ENCODE measurements at regions not wholly inside any gene's neighbourhood (a gene's known extent, or its start where the extent isn't known, plus 50 kb on each side); places are given as distances from the start of the nearest gene placed in this dataset.

GRCh38 chr10:52410916-52411315, 96.8 kb downstream of the DKK1 start:
- Mint-ChIP-seq H3K9me3 (peaks cover 4% of the 10 kb centered on the region), H3K4me1 (ENCODE audit: low read depth) (no peaks in the 10 kb centered on the region), H3K27ac (no peak overlapping the region), H3K36me3 (ENCODE audit: low read depth) (no peaks in the 10 kb centered on the region), H3K4me3 (no peak overlapping the region), H3K27me3 (ENCODE audit: insufficient read depth) (no peaks in the 10 kb centered on the region)
- intact Hi-C loops (cut with micrococcal nuclease), result no loop called here
- no peak for DNase-seq (ENCODE audit: low spot score)

- intact Hi-C loops (cut with micrococcal nuclease), result no loop called here
- Mint-ChIP-seq H3K9me3 (no peaks in the 10 kb centered on the region), H3K27me3 (ENCODE audit: insufficient read depth) (no peaks in the 10 kb centered on the region), H3K4me1 (ENCODE audit: low read depth) (no peaks in the 10 kb centered on the region), H3K27ac (no peak overlapping the region), H3K4me3 (no peak overlapping the region), H3K36me3 (ENCODE audit: low read depth) (no peaks in the 10 kb centered on the region)
- DNase-seq (ENCODE audit: low spot score), result no peak
Observed at GRCh38 chr10:52419281-52419680, 105.2 kb downstream of the DKK1 start.

- Mint-ChIP-seq H3K27me3 (ENCODE audit: insufficient read depth) (no peaks in the 10 kb centered on the region), H3K4me3 (no peak overlapping the region), H3K36me3 (ENCODE audit: low read depth) (no peaks in the 10 kb centered on the region), H3K9me3 (no peaks in the 10 kb centered on the region), H3K4me1 (ENCODE audit: low read depth) (no peaks in the 10 kb centered on the region), H3K27ac (no peak overlapping the region)
- intact Hi-C loops (cut with micrococcal nuclease), result loop anchor here (1.0 kb wide), 1 partner anchor 28 kb away; no protein-coding TSS in a partner anchor
- DNase-seq (ENCODE audit: low spot score), result no peak
Observed at GRCh38 chr10:52420656-52421055, 106.6 kb downstream of the DKK1 start.

GRCh38 chr10:52423369-52423768, 109.3 kb downstream of the DKK1 start:
- intact Hi-C loops (cut with micrococcal nuclease), result no loop called here
- no peak overlapping the region for H3K4me3 Mint-ChIP-seq
- no peak for DNase-seq (ENCODE audit: low spot score)

GRCh38 chr10:52424341-52424740, 110.3 kb downstream of the DKK1 start:
- Mint-ChIP-seq H3K27me3 (ENCODE audit: insufficient read depth) (no peaks in the 10 kb centered on the region), H3K36me3 (ENCODE audit: low read depth) (no peaks in the 10 kb centered on the region), H3K9me3 (peaks cover 3% of the 10 kb centered on the region), H3K27ac (no peak overlapping the region), H3K4me3 (no peak overlapping the region), H3K4me1 (ENCODE audit: low read depth) (no peaks in the 10 kb centered on the region)
- DNase-seq (ENCODE audit: low spot score), result no peak
- intact Hi-C loops (cut with micrococcal nuclease), result no loop called here

More at GRCh38 chr10:52423369-52423768, 109.3 kb downstream of the DKK1 start:
- H3K4me1 Mint-ChIP-seq (ENCODE audit: low read depth), result no peaks in the 10 kb centered on the region
- H3K9me3 Mint-ChIP-seq, result peaks cover 3% of the 10 kb centered on the region
- H3K27me3 Mint-ChIP-seq (ENCODE audit: insufficient read depth), result no peaks in the 10 kb centered on the region
- no peaks in the 10 kb centered on the region for H3K36me3 Mint-ChIP-seq (ENCODE audit: low read depth)
- H3K27ac Mint-ChIP-seq, result no peak overlapping the region

GRCh38 chr10:52434734-52435133, 120.7 kb downstream of the DKK1 start:
- intact Hi-C loops (cut with micrococcal nuclease), result no loop called here
- no peak for DNase-seq (ENCODE audit: low spot score)
- no peak overlapping the region for H3K27ac Mint-ChIP-seq
- H3K4me3 Mint-ChIP-seq, result no peak overlapping the region
- H3K27me3 Mint-ChIP-seq (ENCODE audit: insufficient read depth), result no peaks in the 10 kb centered on the region
- no peaks in the 10 kb centered on the region for H3K4me1 Mint-ChIP-seq (ENCODE audit: low read depth)
- H3K9me3 Mint-ChIP-seq, result no peaks in the 10 kb centered on the region
- H3K36me3 Mint-ChIP-seq (ENCODE audit: low read depth), result no peaks in the 10 kb centered on the region

- Mint-ChIP-seq H3K9me3 (no peaks in the 10 kb centered on the region), H3K27me3 (ENCODE audit: insufficient read depth) (no peaks in the 10 kb centered on the region), H3K36me3 (ENCODE audit: low read depth) (no peaks in the 10 kb centered on the region), H3K4me1 (ENCODE audit: low read depth) (no peaks in the 10 kb centered on the region), H3K27ac (no peak overlapping the region), H3K4me3 (no peak overlapping the region)
- no peak for DNase-seq (ENCODE audit: low spot score)
- intact Hi-C loops (cut with micrococcal nuclease), result no loop called here
Observed at GRCh38 chr10:52436664-52437063, 122.6 kb downstream of the DKK1 start.

- Mint-ChIP-seq H3K36me3 (ENCODE audit: low read depth) (no peaks in the 10 kb centered on the region), H3K4me1 (ENCODE audit: low read depth) (no peaks in the 10 kb centered on the region), H3K27me3 (ENCODE audit: insufficient read depth) (no peaks in the 10 kb centered on the region), H3K4me3 (no peak overlapping the region), H3K27ac (no peak overlapping the region), H3K9me3 (no peaks in the 10 kb centered on the region)
- DNase-seq (ENCODE audit: low spot score), result no peak
- intact Hi-C loops (cut with micrococcal nuclease), result no loop called here
Observed at GRCh38 chr10:52437205-52437646, 123.1 kb downstream of the DKK1 start.

- Mint-ChIP-seq H3K36me3 (ENCODE audit: low read depth) (no peaks in the 10 kb centered on the region), H3K9me3 (no peaks in the 10 kb centered on the region), H3K4me1 (ENCODE audit: low read depth) (no peaks in the 10 kb centered on the region), H3K27me3 (ENCODE audit: insufficient read depth) (no peaks in the 10 kb centered on the region), H3K4me3 (no peak overlapping the region), H3K27ac (no peak overlapping the region)
- intact Hi-C loops (cut with micrococcal nuclease), result no loop called here
- DNase-seq (ENCODE audit: low spot score), result no peak
Observed at GRCh38 chr10:52438119-52438518, 124.0 kb downstream of the DKK1 start.

- DNase-seq (ENCODE audit: low spot score), result no peak
- intact Hi-C loops (cut with micrococcal nuclease), result no loop called here
Observed at GRCh38 chr10:52440612-52441285, 126.7 kb downstream of the DKK1 start.

GRCh38 chr10:52442576-52442975, 128.5 kb downstream of the DKK1 start:
- no peaks in the 10 kb centered on the region for H3K27me3 Mint-ChIP-seq (ENCODE audit: insufficient read depth)
- intact Hi-C loops (cut with micrococcal nuclease), result no loop called here
- no peak overlapping the region for H3K27ac Mint-ChIP-seq
- H3K4me1 Mint-ChIP-seq (ENCODE audit: low read depth), result no peaks in the 10 kb centered on the region
- no peak for DNase-seq (ENCODE audit: low spot score)
- H3K9me3 Mint-ChIP-seq, result no peaks in the 10 kb centered on the region
- H3K4me3 Mint-ChIP-seq, result no peak overlapping the region
- H3K36me3 Mint-ChIP-seq (ENCODE audit: low read depth), result no peaks in the 10 kb centered on the region

More at GRCh38 chr10:52440612-52441285, 126.7 kb downstream of the DKK1 start:
- H3K27ac Mint-ChIP-seq, result no peak overlapping the region
- H3K4me1 Mint-ChIP-seq (ENCODE audit: low read depth), result no peaks in the 10 kb centered on the region
- H3K36me3 Mint-ChIP-seq (ENCODE audit: low read depth), result no peaks in the 10 kb centered on the region
- no peaks in the 10 kb centered on the region for H3K27me3 Mint-ChIP-seq (ENCODE audit: insufficient read depth)
- H3K9me3 Mint-ChIP-seq, result no peaks in the 10 kb centered on the region
- no peak overlapping the region for H3K4me3 Mint-ChIP-seq

GRCh38 chr10:52443419-52444388, 129.6 kb downstream of the DKK1 start:
- no peaks in the 10 kb centered on the region for H3K27me3 Mint-ChIP-seq (ENCODE audit: insufficient read depth)
- H3K27ac Mint-ChIP-seq, result no peak overlapping the region
- H3K4me3 Mint-ChIP-seq, result no peak overlapping the region
- H3K36me3 Mint-ChIP-seq (ENCODE audit: low read depth), result no peaks in the 10 kb centered on the region
- H3K9me3 Mint-ChIP-seq, result no peaks in the 10 kb centered on the region
- H3K4me1 Mint-ChIP-seq (ENCODE audit: low read depth), result no peaks in the 10 kb centered on the region
- DNase-seq (ENCODE audit: low spot score), result no peak
- intact Hi-C loops (cut with micrococcal nuclease), result no loop called here

GRCh38 chr10:52446391-52446790, 132.3 kb downstream of the DKK1 start:
- no peak for DNase-seq (ENCODE audit: low spot score)
- H3K4me3 Mint-ChIP-seq, result no peak overlapping the region

More at GRCh38 chr10:52446391-52446790, 132.3 kb downstream of the DKK1 start:
- Mint-ChIP-seq H3K4me1 (ENCODE audit: low read depth) (no peaks in the 10 kb centered on the region), H3K9me3 (no peaks in the 10 kb centered on the region), H3K27ac (no peak overlapping the region), H3K27me3 (ENCODE audit: insufficient read depth) (no peaks in the 10 kb centered on the region), H3K36me3 (ENCODE audit: low read depth) (no peaks in the 10 kb centered on the region)
- intact Hi-C loops (cut with micrococcal nuclease), result no loop called here
